ENCODE measurements at regions not wholly inside any gene's neighbourhood (a gene's known extent, or its start where the extent isn't known, plus 50 kb on each side); places are given as distances from the start of the nearest gene placed in this dataset.

GRCh38 chr14:80146941-80147340 lies 64.4 kb downstream of the DIO2 start:
- intact Hi-C loops (cut with DNase I): no loop called here
- DNase-seq: no peak

- no peak for DNase-seq
- intact Hi-C loops (cut with DNase I): no loop called here
Observed at GRCh38 chr14:80136358-80136757, 74.9 kb downstream of the DIO2 start.

GRCh38 chr14:80135305-80136088 lies 75.8 kb downstream of the DIO2 start:
- DNase-seq: no peak
- intact Hi-C loops (cut with DNase I): no loop called here

GRCh38 chr14:80134321-80134720 lies 77.0 kb downstream of the DIO2 start:
- intact Hi-C loops (cut with DNase I): no loop called here
- no peak for DNase-seq

- intact Hi-C loops (cut with DNase I): no loop called here
- no peak for DNase-seq
Observed at GRCh38 chr14:80133457-80133856, 77.8 kb downstream of the DIO2 start.

- DNase-seq: no peak
- intact Hi-C loops (cut with DNase I): no loop called here
Observed at GRCh38 chr14:80127466-80127865, 83.8 kb downstream of the DIO2 start.

- intact Hi-C loops (cut with DNase I): no loop called here
- DNase-seq: no peak
Observed at GRCh38 chr14:80124794-80125193, 86.5 kb downstream of the DIO2 start.

GRCh38 chr14:80117876-80118275 lies 93.4 kb downstream of the DIO2 start:
- intact Hi-C loops (cut with DNase I): no loop called here

GRCh38 chr14:80116157-80116556 lies 95.1 kb downstream of the DIO2 start:
- no peak for DNase-seq
- intact Hi-C loops (cut with DNase I): no loop called here

More at GRCh38 chr14:80117876-80118275, 93.4 kb downstream of the DIO2 start:
- DNase-seq: no peak

GRCh38 chr14:80110721-80111120 lies 100.6 kb downstream of the DIO2 start:
- intact Hi-C loops (cut with DNase I): no loop called here
- DNase-seq: no peak

GRCh38 chr14:80109055-80109454 lies 102.2 kb downstream of the DIO2 start:
- DNase-seq: no peak
- intact Hi-C loops (cut with DNase I): no loop called here

GRCh38 chr14:80108430-80108829 lies 102.9 kb downstream of the DIO2 start:
- intact Hi-C loops (cut with DNase I): no loop called here
- no peak for DNase-seq

GRCh38 chr14:80105488-80105994 lies 105.8 kb downstream of the DIO2 start:
- no peak for DNase-seq
- intact Hi-C loops (cut with DNase I): no loop called here

- intact Hi-C loops (cut with DNase I): no loop called here
- DNase-seq: no peak
Observed at GRCh38 chr14:80101835-80102234, 109.5 kb downstream of the DIO2 start.

GRCh38 chr14:80100681-80101080 lies 110.6 kb downstream of the DIO2 start:
- intact Hi-C loops (cut with DNase I): no loop called here
- DNase-seq: peak in 9 of 10 donors; percentile 11 to 76 (median 32)

GRCh38 chr14:80095623-80096022 lies 115.7 kb downstream of the DIO2 start:
- no peak for DNase-seq
- intact Hi-C loops (cut with DNase I): no loop called here

GRCh38 chr14:80087411-80087810 lies 123.9 kb downstream of the DIO2 start:
- intact Hi-C loops (cut with DNase I): no loop called here
- DNase-seq: no peak

GRCh38 chr14:80084196-80084595 lies 127.1 kb downstream of the DIO2 start:
- intact Hi-C loops (cut with DNase I): no loop called here
- no peak for DNase-seq

GRCh38 chr14:80080601-80081000 lies 130.7 kb downstream of the DIO2 start:
- no peak for DNase-seq
- intact Hi-C loops (cut with DNase I): no loop called here

GRCh38 chr14:80078501-80078900 lies 132.8 kb downstream of the DIO2 start:
- intact Hi-C loops (cut with DNase I): no loop called here
- no peak for DNase-seq

- intact Hi-C loops (cut with DNase I): no loop called here
- DNase-seq: no peak
Observed at GRCh38 chr14:80077262-80077661, 134.0 kb downstream of the DIO2 start.

- intact Hi-C loops (cut with DNase I): no loop called here
Observed at GRCh38 chr14:80074900-80075574, 136.3 kb downstream of the DIO2 start.

More at GRCh38 chr14:80074900-80075574, 136.3 kb downstream of the DIO2 start:
- DNase-seq: no peak

All from posterior cingulate gyrus (tissue), 11 donors.